ENCODE measurements at regions not wholly inside any gene's neighbourhood (a gene's known extent, or its start where the extent isn't known, plus 50 kb on each side); places are given as distances from the start of the nearest gene placed in this dataset.
"Not testable (repeated sequence)": the region's sequence is repeated elsewhere in the genome, so short reads cannot be mapped to it uniquely, and the experiment has no call there.

DNA sequence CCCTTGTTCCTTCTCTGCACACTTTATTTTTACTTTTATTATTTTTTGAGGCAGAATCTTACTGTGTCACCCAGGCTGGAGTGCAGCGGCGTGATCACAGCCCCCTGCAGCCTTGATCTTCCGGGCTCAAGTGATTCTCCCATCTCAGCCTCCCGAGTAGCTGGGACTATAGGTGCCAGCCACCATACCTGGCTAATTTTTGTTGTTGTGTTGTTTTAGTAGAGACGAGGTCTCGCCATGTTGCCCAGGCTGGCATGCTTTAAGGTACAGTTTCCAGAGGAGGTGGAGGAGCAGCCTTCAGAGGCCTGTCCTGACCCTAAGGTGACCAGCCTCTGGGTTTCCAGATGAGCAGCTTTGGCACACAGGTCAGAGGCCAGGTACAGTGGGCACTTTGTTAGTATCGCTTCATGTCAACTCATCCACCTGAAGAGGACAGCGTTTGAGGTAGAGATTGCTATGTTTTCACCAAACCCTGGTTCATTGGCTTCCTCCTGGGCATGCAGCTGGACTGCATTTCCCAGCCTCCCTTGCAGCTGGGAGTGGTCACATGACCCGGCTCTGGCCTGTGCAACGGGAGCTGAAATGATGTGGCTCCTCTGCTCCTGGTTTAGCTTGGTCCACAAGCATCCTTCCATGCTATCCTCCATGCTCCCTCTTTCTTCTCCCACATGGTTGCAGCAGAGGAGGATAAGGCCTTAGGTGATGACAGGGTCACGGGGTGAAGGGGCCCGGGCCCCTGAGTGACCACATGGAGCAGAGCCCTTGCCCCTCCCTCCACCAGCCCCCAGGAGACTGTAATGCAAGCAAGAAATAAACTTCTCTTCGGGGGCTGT lies 139.3 kb upstream of the IER5L start:
- no peak for DNase-seq

- no peak for DNase-seq
Observed at GRCh38 chr9:129316281-129317030, 138.4 kb upstream of the IER5L start.

DNA sequence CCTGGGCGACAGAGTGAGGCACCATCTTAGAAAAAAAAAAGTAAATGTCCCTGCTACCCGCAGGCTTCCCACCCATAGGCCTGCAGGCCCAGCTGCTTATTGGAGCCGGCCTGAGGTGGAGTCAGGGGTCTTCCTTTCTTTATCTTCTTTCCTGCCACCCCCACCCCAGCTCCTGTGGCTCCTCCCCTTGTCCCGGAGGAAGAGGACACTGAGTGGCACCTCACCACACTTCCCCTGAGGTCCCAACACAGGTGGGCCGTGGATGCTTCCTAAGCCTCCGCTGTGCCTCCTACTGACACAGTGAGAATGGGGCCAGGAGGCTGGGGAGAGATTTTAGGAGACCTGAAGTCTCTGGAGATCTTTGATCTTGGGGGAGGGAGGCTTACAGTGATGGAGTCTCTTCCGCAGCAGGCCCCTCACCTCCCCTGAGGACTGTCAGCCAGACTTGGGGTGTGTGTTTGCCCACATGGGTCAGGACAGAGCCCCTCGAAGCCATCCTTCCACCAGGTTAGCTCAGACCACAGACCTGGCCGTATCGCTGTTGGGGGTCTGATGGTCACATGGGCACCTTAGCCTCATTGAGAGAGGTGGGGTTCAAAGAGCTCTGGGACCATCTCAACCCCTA lies 135.4 kb upstream of the IER5L start:
- DNase-seq, result no peak

GRCh38 chr9:129312251-129313122 lies 134.4 kb upstream of the IER5L start:
- DNase-seq, result no peak

DNA sequence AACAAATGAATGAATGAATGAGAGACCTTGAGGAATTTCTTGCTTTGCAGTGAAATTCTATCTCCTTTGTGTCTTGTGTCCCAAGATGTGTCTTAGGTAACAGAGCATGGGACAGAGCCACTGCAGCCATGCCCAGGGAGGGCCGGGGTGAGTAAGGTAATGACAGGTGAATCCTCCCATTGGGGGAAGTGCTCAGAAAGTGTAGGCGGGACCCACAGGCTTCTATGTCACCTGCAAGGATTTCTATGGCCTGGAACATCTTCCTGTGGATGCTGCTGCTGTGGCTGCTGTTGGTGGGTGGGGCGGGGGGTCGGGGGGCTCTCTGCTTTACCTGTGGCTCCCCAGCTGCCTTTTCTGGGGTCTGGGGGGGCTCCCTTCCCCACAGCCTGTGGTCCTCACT lies 133.6 kb upstream of the IER5L start:
- no peak for DNase-seq

GRCh38 chr9:129310666-129311350 lies 132.7 kb upstream of the IER5L start:
- no peak for DNase-seq

DNA sequence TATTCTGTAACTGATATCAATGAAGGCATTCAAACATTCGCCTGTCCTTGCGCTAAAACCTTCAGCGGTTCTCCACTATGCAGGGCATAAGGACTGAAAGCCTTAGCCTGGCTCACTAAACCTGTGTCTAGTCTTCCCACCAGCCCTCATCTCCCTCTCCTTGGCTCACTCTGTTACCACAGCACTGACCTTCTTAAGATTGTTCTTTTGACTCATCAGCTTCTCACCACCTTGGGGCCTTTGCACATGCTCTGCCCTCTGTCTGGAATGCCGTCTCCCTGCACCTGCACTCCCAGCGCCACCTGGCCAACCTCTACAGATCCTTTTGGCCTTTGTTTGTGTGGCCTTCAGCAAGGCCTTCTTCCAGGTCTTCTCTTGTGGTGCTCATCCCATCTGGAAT lies 131.8 kb upstream of the IER5L start:
- no peak for DNase-seq

DNA sequence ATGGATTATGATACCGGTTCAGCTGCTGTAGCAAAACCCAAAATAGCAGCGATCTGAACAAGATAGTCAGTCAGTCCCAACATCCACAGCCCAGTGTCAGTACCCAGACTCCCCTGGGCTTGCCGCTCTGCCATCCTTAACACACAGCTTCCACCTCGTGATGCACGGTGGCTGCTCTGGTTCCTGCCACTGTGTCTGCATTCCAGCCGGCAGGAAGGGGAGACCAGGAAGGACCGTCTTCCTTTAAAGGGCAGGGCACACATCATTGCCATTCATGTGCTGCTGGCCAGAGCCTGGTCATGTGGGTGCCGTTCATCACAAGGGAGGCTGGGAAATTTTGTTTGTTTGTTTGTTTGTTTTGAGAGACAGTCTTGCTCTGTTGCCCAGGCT lies 131.0 kb upstream of the IER5L start:
- no peak for DNase-seq

DNA sequence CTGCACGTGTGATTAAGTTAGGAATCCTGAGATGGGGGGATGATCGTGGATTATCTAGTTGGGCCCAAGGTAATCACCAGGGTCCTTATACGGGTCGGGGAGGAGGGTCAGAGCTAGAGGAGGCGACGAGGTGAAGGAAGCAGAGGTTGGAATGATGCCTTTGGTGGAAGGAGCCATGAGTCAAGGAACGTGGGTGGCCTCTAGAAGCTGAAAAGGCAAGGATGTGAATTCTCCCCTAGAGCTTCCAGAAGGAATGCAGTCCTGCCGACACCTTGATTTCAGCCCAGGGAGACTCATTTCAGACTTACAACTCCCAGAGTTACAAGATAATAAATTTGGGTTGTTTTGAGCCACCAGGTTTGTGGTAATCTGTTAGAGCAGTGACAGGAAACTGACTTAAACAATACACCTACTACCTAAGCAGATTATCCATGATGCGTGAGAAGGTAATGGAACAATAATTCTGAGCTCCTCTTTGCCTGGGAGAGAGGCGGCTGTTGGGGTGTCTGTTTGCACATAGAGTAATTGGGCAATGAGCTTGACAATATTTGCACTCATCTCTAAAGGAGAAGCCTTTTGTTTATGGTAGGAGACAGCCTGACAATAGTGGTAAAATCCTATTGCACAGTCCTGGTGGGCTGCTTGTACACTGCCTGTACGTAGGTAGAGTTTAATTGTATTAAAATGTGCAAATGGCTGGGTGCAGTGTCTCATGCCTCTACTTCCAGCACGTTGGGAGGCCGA lies 129.3 kb upstream of the IER5L start:
- no peak for DNase-seq

DNA sequence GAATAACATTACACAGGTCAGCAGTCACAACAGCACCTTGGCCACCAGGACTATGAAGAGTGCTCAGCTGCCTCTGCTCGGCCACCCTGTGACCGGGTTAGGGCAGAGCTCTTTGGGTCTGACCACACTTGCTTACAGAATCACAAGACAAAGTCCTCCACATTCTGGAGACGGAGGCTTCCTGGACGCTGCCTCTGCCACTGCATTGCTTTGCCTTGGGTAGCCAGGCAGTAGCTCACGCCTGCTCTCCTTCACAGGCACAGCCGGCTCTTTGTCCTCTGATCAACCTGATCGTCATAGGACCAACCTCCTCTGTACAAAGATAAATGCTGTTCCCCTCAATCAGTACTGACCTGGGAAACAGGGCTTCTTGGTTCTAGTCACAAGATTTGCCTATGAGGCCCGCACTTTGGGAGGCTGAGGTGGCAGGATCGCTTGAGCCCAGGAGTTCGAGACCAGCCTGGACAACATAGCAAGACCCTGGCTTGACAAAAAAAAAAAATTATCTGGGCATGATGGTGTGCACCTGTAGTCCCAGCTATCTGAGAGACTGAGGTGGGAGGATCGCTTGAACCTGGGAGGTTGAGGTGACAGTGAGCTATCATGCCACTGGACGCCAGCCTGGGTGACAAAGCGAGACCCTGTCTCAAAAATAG lies 128.4 kb upstream of the IER5L start:
- no peak for DNase-seq

DNA sequence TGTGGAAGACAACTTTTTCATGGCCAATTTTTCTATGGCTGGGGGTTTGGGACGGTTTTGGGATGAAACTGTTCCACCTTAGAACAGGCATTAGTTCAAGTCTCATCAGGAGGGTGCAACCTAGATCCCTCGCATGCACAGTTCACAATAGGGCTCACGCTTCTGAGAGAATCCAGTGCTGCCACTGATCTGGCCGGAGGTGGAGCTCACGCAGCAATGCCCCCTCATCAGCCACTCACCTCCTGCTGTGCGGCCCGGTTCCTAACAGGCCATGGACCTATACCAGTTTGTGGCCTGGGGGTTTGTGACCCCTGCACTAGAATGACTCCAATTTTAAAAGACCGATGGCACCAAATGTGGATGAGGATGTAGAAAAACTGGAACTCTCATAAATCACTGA lies 127.2 kb upstream of the IER5L start:
- DNase-seq, result no peak

- DNase-seq, result no peak
Observed at GRCh38 chr9:129301941-129302340, 123.9 kb upstream of the IER5L start.

- not testable (repeated sequence) for DNase-seq
Observed at GRCh38 chr9:129296195-129296594, 118.1 kb upstream of the IER5L start.

DNA sequence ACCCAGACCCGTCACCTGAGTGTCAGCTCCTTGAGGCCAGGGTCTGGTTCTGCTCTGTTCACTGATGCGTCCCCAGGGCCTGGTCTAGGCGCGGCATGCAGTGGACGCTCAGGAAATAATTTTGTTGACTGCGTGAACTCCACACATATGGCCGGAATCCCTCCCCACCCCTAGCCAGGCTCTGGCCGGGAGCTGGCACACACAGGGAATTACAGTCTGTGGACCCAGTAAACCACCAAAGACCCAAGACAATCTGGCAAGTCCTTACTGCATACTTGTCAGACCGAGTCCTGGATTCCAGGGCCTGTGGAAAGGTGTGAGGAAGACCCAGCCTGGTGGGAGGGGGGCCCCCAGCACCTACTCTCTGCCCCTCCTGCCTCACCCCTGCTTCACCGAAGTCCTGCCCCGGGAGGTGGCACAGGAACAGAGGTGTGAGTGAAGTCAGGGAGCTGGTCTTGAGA lies 113.0 kb upstream of the IER5L start:
- no peak for DNase-seq

GRCh38 chr9:129290606-129291005 lies 112.5 kb upstream of the IER5L start:
- no peak for DNase-seq

GRCh38 chr9:129289883-129290282 lies 111.8 kb upstream of the IER5L start:
- no peak for DNase-seq

DNA sequence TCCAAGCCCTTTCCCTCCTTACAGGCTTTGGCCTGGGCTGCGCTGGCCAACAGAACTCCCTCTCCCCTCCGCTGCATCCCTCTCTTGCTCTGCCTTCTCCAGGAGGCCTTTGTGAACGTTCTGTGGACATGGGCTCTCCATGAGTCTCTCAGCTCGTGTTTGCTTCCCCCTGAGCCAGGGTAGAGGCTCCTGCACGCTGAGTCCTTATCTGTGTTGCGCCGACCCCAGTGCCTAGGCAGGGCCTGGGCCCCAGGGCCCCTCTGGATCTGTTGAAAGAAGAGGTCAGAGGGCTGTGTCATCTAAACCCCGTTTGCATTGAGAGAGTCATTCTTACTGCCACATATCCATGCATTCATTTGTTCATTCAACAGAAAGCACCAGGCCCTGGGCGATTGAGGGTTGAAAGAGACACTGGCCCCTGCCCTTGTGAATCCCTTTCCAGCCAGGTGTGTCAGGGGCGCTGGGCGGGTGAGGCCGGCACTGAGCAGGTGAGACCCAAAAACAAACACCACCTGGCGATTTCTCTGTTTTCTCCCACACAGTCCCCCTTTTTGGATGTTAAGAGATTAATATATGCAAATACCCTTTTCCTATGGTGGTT lies 111.2 kb upstream of the IER5L start:
- DNase-seq, result no peak

GRCh38 chr9:129287619-129288305 lies 109.7 kb upstream of the IER5L start:
- no peak for DNase-seq
